ENCODE measurements at regions not wholly inside any gene's neighbourhood (a gene's known extent, or its start where the extent isn't known, plus 50 kb on each side); places are given as distances from the start of the nearest gene placed in this dataset.

DNA sequence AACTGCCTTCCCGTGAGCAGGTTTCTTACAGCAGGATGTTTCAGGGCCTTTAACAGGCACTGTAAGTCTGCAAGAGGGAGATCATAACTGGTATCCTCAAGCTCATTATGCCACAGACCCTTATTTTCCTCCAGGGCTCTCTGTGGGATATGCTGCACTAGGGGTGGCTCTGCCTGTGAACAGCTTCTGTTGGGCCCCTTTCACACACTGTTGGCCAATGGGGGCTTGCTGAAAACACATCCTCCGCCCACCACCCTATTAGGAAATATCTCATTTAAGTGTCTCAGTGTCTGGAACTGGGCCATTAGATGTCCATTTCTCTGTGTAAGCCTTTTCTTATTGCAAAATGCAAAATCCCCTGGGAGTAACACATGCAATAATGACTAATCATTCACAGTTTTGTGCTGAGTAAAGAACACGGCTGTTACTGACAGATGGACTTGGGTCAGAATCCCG, 414.3 kb upstream of the HS6ST1 start:
- in situ Hi-C loops (cut with MboI; ENCODE audit: low sequenced_read_pairs), result no loop called here

- in situ Hi-C loops (cut with MboI; ENCODE audit: low sequenced_read_pairs), result no loop called here
Measured at GRCh38 chr2:128733450-128733849, 414.8 kb upstream of the HS6ST1 start.

DNA sequence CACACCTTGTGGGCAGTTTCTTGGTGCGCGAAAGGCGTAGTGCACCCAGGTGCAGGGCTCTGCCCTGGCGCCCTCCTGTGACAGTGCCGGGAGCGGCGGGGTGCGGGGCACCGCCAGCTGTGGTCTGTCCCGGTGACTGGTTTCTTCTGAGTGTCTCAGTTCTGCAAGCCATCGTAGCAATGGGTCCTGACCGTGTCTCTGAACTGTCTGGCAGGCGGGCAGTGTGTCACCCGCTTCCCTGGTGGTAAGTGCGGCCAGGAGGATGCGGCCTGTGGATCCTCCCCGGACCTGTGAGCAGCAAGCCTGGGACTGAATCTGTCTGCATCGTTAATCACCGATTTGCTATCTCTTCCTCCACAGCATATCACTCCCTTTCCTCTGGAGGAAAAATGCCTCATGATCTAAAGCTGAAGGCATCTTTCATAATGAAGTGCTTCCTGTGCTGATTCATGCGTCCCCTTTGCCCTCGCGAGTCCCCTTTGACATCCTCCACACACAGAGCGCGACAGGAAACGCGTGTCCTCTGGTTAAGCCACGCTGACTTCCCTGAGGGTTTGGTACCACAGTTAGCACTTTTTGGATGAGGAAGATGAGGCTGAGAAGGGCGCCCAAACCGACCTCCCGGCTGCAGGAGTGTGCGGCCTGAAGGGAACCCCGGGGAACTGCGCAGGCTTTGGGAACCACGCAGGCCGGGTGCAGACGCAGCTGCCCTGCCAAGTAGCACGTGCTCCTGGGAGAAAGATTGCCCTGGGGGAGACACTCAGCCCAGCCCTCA, 416.0 kb upstream of the HS6ST1 start:
- in situ Hi-C loops (cut with MboI; ENCODE audit: low sequenced_read_pairs), result no loop called here

DNA sequence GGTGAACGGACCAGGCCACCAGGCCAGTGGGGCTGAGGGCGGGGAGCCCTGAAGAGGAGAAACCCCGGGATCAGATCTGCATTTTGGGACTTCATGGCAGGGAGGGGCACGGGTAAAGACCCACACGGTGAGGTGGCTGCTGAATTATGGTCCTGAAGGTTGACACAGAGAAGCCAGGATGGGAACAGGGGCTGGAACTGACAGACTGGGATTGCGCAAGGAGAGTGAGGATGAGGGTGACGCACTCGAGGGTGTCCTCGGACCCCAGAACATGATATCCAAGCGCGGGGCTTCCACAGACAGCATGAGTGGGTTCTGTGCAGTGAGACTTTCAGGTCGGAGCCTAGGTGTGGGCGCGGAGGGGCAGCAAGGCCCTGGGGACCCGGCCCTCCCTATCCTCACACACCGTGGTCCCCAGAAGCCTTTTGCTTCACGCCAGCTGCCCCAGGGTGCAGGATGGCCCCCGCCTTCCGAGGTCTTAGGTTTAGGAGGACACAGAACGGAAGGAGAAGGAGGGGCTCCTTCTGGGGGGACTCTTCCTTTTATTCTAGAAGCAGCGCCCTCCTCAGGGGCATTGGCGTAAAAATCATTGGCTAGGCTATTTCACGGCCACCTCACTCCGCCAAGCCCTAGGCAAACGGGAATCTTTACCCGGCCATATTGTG, 416.8 kb upstream of the HS6ST1 start:
- in situ Hi-C loops (cut with MboI; ENCODE audit: low sequenced_read_pairs), result no loop called here

- in situ Hi-C loops (cut with MboI; ENCODE audit: low sequenced_read_pairs), result no loop called here
Measured at GRCh38 chr2:128736046-128736688, 417.5 kb upstream of the HS6ST1 start.

GRCh38 chr2:128736689-128737545, 418.2 kb upstream of the HS6ST1 start:
- in situ Hi-C loops (cut with MboI; ENCODE audit: low sequenced_read_pairs), result no loop called here

DNA sequence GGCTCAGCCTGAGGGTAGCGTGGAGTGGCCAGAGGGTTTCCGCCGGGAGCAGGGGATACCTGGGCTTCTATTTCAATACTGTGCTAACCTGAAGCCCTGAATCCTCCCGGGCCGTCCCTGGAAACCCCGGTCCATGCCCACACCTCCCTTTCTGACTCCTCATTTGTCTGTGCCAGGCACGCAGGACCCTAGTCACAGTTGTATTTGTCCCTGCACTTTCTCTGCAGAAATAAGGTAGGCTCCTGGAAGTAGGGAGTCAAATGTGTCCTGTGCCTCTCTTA, 418.8 kb upstream of the HS6ST1 start:
- in situ Hi-C loops (cut with MboI; ENCODE audit: low sequenced_read_pairs), result no loop called here

- in situ Hi-C loops (cut with MboI; ENCODE audit: low sequenced_read_pairs), result no loop called here
Measured at GRCh38 chr2:128738446-128739110, 419.9 kb upstream of the HS6ST1 start.

DNA sequence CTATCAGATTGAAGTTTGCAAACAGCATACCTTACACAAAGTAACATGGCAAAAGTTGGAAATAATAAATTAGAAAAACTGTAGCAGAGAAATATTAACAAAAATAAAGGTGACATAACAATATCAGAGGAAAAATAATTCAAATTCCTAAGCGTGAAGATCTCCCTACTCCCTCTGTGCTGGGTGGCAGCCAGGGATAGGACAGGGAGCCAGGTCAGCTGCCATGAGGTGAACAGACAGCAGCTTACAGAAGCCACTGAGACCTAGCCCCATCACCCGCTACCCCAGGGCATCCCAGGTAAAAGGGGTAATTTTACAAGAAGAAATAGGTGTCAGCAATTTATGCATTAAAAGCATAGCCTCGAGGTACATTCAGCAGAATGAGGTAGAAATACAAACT, 423.8 kb upstream of the HS6ST1 start:
- in situ Hi-C loops (cut with MboI; ENCODE audit: low sequenced_read_pairs), result no loop called here

DNA sequence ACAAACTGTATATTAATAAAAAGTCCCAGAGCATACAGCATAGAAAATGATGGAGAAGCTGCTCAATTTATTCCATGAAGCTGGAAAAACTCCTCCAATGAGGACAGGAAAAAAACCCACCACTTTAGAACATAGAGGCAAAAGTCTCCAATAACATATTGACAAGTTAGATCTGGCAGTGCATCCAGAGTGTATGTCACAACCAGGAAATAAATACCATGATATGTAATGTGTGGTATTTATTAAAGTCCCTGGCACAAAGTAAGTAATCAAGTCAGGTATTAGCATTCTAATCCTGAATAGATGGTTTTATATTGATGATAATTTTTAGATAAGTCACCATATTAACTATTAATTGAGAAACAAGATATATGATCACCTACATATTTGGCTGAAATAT, 427.3 kb upstream of the HS6ST1 start:
- in situ Hi-C loops (cut with MboI; ENCODE audit: low sequenced_read_pairs), result no loop called here

- in situ Hi-C loops (cut with MboI; ENCODE audit: low sequenced_read_pairs), result no loop called here
Measured at GRCh38 chr2:128746356-128746755, 427.7 kb upstream of the HS6ST1 start.

GRCh38 chr2:128748336-128748735, 429.7 kb upstream of the HS6ST1 start:
- in situ Hi-C loops (cut with MboI; ENCODE audit: low sequenced_read_pairs), result no loop called here

- in situ Hi-C loops (cut with MboI; ENCODE audit: low sequenced_read_pairs), result no loop called here
Measured at GRCh38 chr2:128748835-128749605, 430.4 kb upstream of the HS6ST1 start.

GRCh38 chr2:128750328-128751165, 431.9 kb upstream of the HS6ST1 start:
- in situ Hi-C loops (cut with MboI; ENCODE audit: low sequenced_read_pairs), result no loop called here

- in situ Hi-C loops (cut with MboI; ENCODE audit: low sequenced_read_pairs), result no loop called here
Measured at GRCh38 chr2:128751746-128752145, 433.1 kb upstream of the HS6ST1 start.

- in situ Hi-C loops (cut with MboI; ENCODE audit: low sequenced_read_pairs), result no loop called here
Measured at GRCh38 chr2:128752691-128753263, 434.1 kb upstream of the HS6ST1 start.

DNA sequence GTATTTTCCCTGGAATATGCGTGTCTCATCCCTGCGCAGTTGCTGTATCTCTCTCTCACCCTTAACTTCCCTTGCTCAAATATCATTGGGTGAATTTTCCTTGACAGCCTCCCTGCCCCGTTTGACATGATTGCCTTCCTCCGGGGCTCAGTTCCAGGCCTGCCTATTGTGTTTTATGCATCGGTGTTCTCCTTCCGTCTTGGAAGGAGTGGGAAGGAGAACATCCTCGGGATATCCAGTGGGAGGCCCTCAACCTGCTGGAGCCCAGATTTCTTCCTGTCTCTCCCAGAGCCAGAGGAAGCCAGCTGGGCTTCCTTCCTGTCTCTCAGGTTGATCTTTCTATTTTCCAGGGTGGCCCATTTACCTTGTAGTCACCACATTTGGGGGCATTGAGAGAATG, 434.7 kb upstream of the HS6ST1 start:
- in situ Hi-C loops (cut with MboI; ENCODE audit: low sequenced_read_pairs), result no loop called here

- in situ Hi-C loops (cut with MboI; ENCODE audit: low sequenced_read_pairs), result no loop called here
Measured at GRCh38 chr2:128753800-128754199, 435.1 kb upstream of the HS6ST1 start.

DNA sequence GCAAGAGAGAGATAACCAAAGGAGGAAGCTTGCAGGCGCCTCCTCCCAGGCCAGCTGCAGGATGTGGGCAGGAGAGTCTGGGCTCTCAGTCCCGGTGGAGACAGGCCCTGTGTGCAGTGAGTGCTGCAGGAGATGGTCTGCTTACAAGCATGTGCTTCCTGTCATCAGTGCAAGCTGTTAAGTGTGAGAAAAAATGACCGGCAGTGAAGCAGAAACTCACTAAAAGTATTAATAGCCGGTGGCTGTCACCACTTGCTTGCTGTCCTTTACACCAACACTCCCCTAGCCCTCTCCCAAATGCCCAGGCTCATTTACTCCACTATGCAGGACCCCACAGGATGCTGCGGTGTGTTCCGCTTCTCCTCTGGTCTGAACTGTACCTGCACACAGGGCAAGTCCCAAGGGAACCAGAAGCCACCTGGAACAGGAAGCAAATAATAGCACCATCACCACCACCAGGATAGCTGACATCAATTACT, 435.6 kb upstream of the HS6ST1 start:
- in situ Hi-C loops (cut with MboI; ENCODE audit: low sequenced_read_pairs), result no loop called here

Measured in HL-60/S4 (cell line).